ENCODE measurements at regions not wholly inside any gene's neighbourhood (a gene's known extent, or its start where the extent isn't known, plus 50 kb on each side); places are given as distances from the start of the nearest gene placed in this dataset.

DNA sequence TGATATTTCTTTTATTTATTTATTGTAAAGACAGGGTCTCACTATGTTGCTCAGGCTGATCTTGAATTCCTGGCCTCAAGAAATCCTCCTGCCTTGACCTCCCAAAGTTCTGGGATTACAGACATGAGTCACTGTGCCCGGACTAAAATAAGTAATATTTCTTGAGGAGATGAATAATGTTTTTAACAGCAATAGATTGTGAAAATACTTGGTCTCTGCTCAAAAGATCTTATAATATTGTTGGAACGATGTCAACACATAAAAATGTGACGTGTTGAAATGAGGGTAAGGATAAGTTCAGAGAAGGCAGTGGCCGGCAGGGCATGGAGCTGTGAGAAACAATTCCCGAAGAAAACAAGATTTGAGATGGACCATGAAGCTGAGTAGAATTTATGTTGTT, 178.7 kb downstream of the GJA1 start:
- TF ChIP-seq ZNF747 (CRISPR knock-in tag; IDR thresholded peaks at IDR 0.05; ENCODE audit: borderline replicate concordance): no peak
- peak; percentile 20; the same call in 1 of the 2 replicates for TF ChIP-seq CREB1 (IDR thresholded peaks at IDR 0.05)
- no peak for TF ChIP-seq CREB1 (CRISPR knock-in tag; IDR thresholded peaks at IDR 0.05)
- no peak for TF ChIP-seq PHB2 (IDR thresholded peaks at IDR 0.05; ENCODE audit: partially characterized antibody)
- no peak for TF ChIP-seq ZBTB1 (CRISPR knock-in tag; IDR thresholded peaks at IDR 0.05; ENCODE audit: borderline replicate concordance)
- ChIA-PET POLR2A (no interaction called here), CTCF (ENCODE audit: low intra/inter-chr PET ratio, low total read pairs) (no interaction called here)
- no peaks in the 10 kb centered on the region for H4K20me1 ChIP-seq (ENCODE audit: insufficient read depth, low read length)
- no peak overlapping the region for H3K4me2 ChIP-seq (ENCODE audit: low read depth, low read length)
- H3K4me1 ChIP-seq (ENCODE audit: insufficient read depth, low read length): no peaks in the 10 kb centered on the region
- H3K9me3 ChIP-seq (ENCODE audit: low read length): no peaks in the 10 kb centered on the region
- H3K79me2 ChIP-seq (ENCODE audit: insufficient read depth, low read length): no peaks in the 10 kb centered on the region
- H3K4me3 ChIP-seq (replicated peaks in 1 of 3; ENCODE audit: insufficient read depth in 1 of 3, low read depth in 2 of 3, low read length in 3 of 3): no peak overlapping the region
- no peaks in the 10 kb centered on the region for H3K36me3 ChIP-seq (replicated peaks in 1 of 2; ENCODE audit: control insufficient read depth in 1 of 2, insufficient read depth in 2 of 2, low read length in 2 of 2)
- 23% methylated on average over 5 of the region's 5 CpGs for WGBS (ENCODE audit: low lambda C conversion rate)
- intact Hi-C loops (cut with micrococcal nuclease; ENCODE audit: unreplicated experiment) (no loop called here), in situ Hi-C loops (cut with HindIII; ENCODE audit: extremely low pct_ligation_motif_present, low pct_unique_long_range_greater_than_20kb) (no loop called here)
- H3K27ac ChIP-seq (ENCODE audit: extremely low read length, insufficient read depth, low read length): no peak overlapping the region
- BruUV-seq (replicated peaks): no TSS peak
- FAIRE-seq: no peak
- DNase-seq (ENCODE audit: low spot score): no peak
- no peak overlapping the region for H2AFZ ChIP-seq (ENCODE audit: low read length)
- H3K9ac ChIP-seq (ENCODE audit: insufficient read depth, low read depth, low read length): no peak overlapping the region
- ATAC-seq: no peak
- H3K27me3 ChIP-seq (ENCODE audit: control insufficient read depth in 1 of 2, insufficient read depth in 2 of 2, low read length in 2 of 2): no peaks in the 10 kb centered on the region

DNA sequence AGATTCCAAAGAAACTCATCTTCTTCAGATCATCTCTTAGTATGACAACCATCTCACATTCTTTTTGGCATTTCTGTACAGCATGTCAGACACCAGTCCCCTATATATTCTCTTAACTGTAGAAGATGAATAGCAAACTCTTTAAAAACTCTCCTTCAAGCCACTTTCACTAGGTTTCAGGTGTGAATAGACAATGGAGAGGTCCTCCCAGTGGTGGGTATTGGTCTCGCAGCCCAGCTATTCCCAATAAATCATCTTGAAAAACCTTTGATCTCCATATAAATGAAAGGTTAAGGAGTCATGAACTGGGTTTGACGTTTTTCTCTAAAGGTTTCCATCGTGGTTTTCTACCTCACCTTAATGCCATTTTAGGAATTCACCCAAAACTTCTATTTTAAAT, 180.0 kb downstream of the GJA1 start:
- H3K4me2 ChIP-seq (ENCODE audit: low read depth, low read length): no peak overlapping the region
- ChIA-PET CTCF (ENCODE audit: low intra/inter-chr PET ratio, low total read pairs) (no interaction called here), POLR2A (no interaction called here)
- no peaks in the 10 kb centered on the region for H3K36me3 ChIP-seq (replicated peaks in 1 of 2; ENCODE audit: control insufficient read depth in 1 of 2, insufficient read depth in 2 of 2, low read length in 2 of 2)
- no peaks in the 10 kb centered on the region for H4K20me1 ChIP-seq (ENCODE audit: insufficient read depth, low read length)
- WGBS (ENCODE audit: low lambda C conversion rate): 2% methylated on average over 3 of the region's 3 CpGs
- no peaks in the 10 kb centered on the region for H3K27me3 ChIP-seq (ENCODE audit: control insufficient read depth in 1 of 2, insufficient read depth in 2 of 2, low read length in 2 of 2)
- in situ Hi-C loops (cut with HindIII; ENCODE audit: extremely low pct_ligation_motif_present, low pct_unique_long_range_greater_than_20kb): no loop called here
- no peak overlapping the region for H3K4me3 ChIP-seq (replicated peaks in 1 of 3; ENCODE audit: insufficient read depth in 1 of 3, low read depth in 2 of 3, low read length in 3 of 3)
- intact Hi-C loops (cut with micrococcal nuclease; ENCODE audit: unreplicated experiment): no loop called here
- no peaks in the 10 kb centered on the region for H3K9me3 ChIP-seq (ENCODE audit: low read length)
- H3K27ac ChIP-seq (ENCODE audit: extremely low read length, insufficient read depth, low read length): no peak overlapping the region
- no peak for DNase-seq (ENCODE audit: low spot score)
- no peaks in the 10 kb centered on the region for H3K4me1 ChIP-seq (ENCODE audit: insufficient read depth, low read length)
- H2AFZ ChIP-seq (ENCODE audit: low read length): no peak overlapping the region
- no peak for FAIRE-seq
- no peak overlapping the region for H3K9ac ChIP-seq (ENCODE audit: insufficient read depth, low read depth, low read length)
- ATAC-seq: peak; percentile 53; the same call in 2 of the 3 replicates
- BruUV-seq (replicated peaks): no TSS peak
- no peaks in the 10 kb centered on the region for H3K79me2 ChIP-seq (ENCODE audit: insufficient read depth, low read length)
- TF ChIP-seq ZNF101 (CRISPR knock-in tag; IDR thresholded peaks at IDR 0.05; ENCODE audit: borderline replicate concordance, low read depth): no peak
- TF ChIP-seq, protein P1, sequence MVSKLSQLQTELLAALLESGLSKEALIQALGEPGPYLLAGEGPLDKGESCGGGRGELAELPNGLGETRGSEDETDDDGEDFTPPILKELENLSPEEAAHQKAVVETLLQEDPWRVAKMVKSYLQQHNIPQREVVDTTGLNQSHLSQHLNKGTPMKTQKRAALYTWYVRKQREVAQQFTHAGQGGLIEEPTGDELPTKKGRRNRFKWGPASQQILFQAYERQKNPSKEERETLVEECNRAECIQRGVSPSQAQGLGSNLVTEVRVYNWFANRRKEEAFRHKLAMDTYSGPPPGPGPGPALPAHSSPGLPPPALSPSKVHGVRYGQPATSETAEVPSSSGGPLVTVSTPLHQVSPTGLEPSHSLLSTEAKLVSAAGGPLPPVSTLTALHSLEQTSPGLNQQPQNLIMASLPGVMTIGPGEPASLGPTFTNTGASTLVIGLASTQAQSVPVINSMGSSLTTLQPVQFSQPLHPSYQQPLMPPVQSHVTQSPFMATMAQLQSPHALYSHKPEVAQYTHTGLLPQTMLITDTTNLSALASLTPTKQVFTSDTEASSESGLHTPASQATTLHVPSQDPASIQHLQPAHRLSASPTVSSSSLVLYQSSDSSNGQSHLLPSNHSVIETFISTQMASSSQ (IDR thresholded peaks at IDR 0.05; ENCODE audit: low read depth): no peak
- TF ChIP-seq, protein P1 (CRISPR knock-in tag; IDR thresholded peaks at IDR 0.05; ENCODE audit: borderline replicate concordance): no peak
- no peak for TF ChIP-seq ZNF589 (CRISPR knock-in tag; conservative IDR thresholded peaks at IDR 0.05)
- TF ChIP-seq, protein P2, sequence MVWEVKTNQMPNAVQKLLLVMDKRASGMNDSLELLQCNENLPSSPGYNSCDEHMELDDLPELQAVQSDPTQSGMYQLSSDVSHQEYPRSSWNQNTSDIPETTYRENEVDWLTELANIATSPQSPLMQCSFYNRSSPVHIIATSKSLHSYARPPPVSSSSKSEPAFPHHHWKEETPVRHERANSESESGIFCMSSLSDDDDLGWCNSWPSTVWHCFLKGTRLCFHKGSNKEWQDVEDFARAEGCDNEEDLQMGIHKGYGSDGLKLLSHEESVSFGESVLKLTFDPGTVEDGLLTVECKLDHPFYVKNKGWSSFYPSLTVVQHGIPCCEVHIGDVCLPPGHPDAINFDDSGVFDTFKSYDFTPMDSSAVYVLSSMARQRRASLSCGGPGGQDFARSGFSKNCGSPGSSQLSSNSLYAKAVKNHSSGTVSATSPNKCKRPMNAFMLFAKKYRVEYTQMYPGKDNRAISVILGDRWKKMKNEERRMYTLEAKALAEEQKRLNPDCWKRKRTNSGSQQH (CRISPR knock-in tag; IDR thresholded peaks at IDR 0.05; ENCODE audit: low read depth): no peak
- TF ChIP-seq ZNF670 (CRISPR knock-in tag; IDR thresholded peaks at IDR 0.05; ENCODE audit: borderline replicate concordance): no peak
- no peak for TF ChIP-seq SALL2 (CRISPR knock-in tag; IDR thresholded peaks at IDR 0.05)
- TF ChIP-seq, protein P3, sequence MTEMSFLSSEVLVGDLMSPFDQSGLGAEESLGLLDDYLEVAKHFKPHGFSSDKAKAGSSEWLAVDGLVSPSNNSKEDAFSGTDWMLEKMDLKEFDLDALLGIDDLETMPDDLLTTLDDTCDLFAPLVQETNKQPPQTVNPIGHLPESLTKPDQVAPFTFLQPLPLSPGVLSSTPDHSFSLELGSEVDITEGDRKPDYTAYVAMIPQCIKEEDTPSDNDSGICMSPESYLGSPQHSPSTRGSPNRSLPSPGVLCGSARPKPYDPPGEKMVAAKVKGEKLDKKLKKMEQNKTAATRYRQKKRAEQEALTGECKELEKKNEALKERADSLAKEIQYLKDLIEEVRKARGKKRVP (CRISPR knock-in tag; IDR thresholded peaks at IDR 0.05): no peak
